ENCODE measurements at regions not wholly inside any gene's neighbourhood (a gene's known extent, or its start where the extent isn't known, plus 50 kb on each side); places are given as distances from the start of the nearest gene placed in this dataset.

DNA sequence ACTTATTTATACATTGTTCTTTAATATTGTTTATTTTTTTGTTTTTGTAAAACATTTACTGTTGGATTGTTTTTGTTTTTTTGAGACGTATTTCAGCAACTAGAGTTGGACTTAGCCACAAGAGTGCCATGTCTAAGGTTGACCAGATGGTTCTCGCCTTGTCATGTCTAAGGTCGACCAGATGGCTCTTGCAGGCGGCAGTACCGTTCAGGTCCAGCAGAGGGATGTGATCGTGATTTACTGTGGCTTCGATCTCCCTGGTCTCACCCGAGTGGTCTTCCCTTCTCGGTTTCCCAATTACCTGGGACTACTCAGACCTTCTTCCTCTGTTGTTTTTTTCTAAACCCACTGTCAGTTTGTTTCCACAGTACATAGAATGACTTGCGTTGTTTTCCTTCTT is 1438.6 kb downstream of the UQCRFS1 start:
- TF ChIP-seq CEBPB (IDR thresholded peaks at IDR 0.05): no peak
- TF ChIP-seq ZBTB7A (IDR thresholded peaks at IDR 0.05; ENCODE audit: low read depth): no peak
- no peak for TF ChIP-seq FOXM1 (IDR thresholded peaks at IDR 0.05; ENCODE audit: borderline replicate concordance, low read depth)
- no peak for TF ChIP-seq EP300 (IDR thresholded peaks at IDR 0.05; ENCODE audit: borderline replicate concordance)
- TF ChIP-seq, protein P1, sequence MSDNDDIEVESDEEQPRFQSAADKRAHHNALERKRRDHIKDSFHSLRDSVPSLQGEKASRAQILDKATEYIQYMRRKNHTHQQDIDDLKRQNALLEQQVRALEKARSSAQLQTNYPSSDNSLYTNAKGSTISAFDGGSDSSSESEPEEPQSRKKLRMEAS (IDR thresholded peaks at IDR 0.05): no peak
- no peak for TF ChIP-seq RAD21 (IDR thresholded peaks at IDR 0.05; ENCODE audit: low read depth)
- no peak for TF ChIP-seq TCF12 (IDR thresholded peaks at IDR 0.05; ENCODE audit: low read depth)
- TF ChIP-seq, protein P2, sequence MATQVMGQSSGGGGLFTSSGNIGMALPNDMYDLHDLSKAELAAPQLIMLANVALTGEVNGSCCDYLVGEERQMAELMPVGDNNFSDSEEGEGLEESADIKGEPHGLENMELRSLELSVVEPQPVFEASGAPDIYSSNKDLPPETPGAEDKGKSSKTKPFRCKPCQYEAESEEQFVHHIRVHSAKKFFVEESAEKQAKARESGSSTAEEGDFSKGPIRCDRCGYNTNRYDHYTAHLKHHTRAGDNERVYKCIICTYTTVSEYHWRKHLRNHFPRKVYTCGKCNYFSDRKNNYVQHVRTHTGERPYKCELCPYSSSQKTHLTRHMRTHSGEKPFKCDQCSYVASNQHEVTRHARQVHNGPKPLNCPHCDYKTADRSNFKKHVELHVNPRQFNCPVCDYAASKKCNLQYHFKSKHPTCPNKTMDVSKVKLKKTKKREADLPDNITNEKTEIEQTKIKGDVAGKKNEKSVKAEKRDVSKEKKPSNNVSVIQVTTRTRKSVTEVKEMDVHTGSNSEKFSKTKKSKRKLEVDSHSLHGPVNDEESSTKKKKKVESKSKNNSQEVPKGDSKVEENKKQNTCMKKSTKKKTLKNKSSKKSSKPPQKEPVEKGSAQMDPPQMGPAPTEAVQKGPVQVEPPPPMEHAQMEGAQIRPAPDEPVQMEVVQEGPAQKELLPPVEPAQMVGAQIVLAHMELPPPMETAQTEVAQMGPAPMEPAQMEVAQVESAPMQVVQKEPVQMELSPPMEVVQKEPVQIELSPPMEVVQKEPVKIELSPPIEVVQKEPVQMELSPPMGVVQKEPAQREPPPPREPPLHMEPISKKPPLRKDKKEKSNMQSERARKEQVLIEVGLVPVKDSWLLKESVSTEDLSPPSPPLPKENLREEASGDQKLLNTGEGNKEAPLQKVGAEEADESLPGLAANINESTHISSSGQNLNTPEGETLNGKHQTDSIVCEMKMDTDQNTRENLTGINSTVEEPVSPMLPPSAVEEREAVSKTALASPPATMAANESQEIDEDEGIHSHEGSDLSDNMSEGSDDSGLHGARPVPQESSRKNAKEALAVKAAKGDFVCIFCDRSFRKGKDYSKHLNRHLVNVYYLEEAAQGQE (IDR thresholded peaks at IDR 0.05; ENCODE audit: low read depth): no peak
- no peak for TF ChIP-seq TEAD4 (IDR thresholded peaks at IDR 0.05)
- no peak for TF ChIP-seq TAF1 (IDR thresholded peaks at IDR 0.05; ENCODE audit: low read depth)
- no peak for TF ChIP-seq EGR1 (IDR thresholded peaks at IDR 0.05)
- TF ChIP-seq, protein P3, sequence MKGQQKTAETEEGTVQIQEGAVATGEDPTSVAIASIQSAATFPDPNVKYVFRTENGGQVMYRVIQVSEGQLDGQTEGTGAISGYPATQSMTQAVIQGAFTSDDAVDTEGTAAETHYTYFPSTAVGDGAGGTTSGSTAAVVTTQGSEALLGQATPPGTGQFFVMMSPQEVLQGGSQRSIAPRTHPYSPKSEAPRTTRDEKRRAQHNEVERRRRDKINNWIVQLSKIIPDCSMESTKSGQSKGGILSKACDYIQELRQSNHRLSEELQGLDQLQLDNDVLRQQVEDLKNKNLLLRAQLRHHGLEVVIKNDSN (IDR thresholded peaks at IDR 0.05): no peak
- TF ChIP-seq YY1 (IDR thresholded peaks at IDR 0.05; ENCODE audit: low read depth): no peak
- TF ChIP-seq CREB1 (IDR thresholded peaks at IDR 0.05; ENCODE audit: low read depth): no peak
- no peak for TF ChIP-seq NFIC (IDR thresholded peaks at IDR 0.05)

DNA sequence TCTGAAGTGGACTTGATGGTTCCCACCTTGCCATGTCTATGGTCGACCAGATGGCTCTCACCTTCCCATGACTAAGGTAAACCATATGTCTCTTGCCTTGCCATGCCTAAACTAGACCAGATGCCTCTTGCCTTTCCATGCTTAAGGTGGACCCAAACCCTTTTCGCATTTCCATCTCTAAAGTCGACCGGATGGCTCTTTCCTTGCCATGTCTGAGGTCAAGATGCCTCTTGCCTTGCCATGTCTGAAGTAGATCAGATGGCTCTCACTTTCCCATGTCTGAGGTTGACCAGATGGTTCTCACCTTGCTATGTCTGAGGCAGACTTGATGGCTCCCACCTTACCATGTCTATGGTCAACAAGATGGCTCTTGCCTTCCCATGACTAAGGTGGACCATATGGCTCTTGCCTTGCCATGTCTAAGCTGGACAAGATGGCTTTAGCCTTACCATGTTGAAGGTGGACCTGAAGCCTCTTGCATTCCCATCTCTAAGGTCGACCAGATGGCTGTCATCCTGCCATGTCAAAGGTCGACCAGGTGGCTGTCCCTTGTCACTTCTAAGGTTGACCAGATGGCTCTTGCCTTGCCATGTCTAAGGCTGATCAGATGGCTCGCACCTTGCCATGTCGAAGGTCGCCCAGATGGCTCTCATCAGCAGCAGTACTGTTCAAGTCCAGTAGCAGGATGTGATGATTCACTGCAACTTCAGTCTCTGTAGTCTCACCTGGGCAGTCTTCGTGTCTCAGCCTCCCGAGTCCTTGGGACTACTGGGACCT is 1439.4 kb downstream of the UQCRFS1 start:
- no peak for TF ChIP-seq TEAD4 (IDR thresholded peaks at IDR 0.05)
- TF ChIP-seq CEBPB (IDR thresholded peaks at IDR 0.05): no peak
- TF ChIP-seq NFIC (IDR thresholded peaks at IDR 0.05): no peak
- no peak for TF ChIP-seq EGR1 (IDR thresholded peaks at IDR 0.05)
- TF ChIP-seq, protein P3 (IDR thresholded peaks at IDR 0.05): no peak
- no peak for TF ChIP-seq RAD21 (IDR thresholded peaks at IDR 0.05; ENCODE audit: low read depth)
- TF ChIP-seq EP300 (IDR thresholded peaks at IDR 0.05; ENCODE audit: borderline replicate concordance): no peak
- TF ChIP-seq, protein P2 (IDR thresholded peaks at IDR 0.05; ENCODE audit: low read depth): no peak
- TF ChIP-seq ZBTB7A (IDR thresholded peaks at IDR 0.05; ENCODE audit: low read depth): no peak
- no peak for TF ChIP-seq TCF12 (IDR thresholded peaks at IDR 0.05; ENCODE audit: low read depth)
- no peak for TF ChIP-seq TAF1 (IDR thresholded peaks at IDR 0.05; ENCODE audit: low read depth)

DNA sequence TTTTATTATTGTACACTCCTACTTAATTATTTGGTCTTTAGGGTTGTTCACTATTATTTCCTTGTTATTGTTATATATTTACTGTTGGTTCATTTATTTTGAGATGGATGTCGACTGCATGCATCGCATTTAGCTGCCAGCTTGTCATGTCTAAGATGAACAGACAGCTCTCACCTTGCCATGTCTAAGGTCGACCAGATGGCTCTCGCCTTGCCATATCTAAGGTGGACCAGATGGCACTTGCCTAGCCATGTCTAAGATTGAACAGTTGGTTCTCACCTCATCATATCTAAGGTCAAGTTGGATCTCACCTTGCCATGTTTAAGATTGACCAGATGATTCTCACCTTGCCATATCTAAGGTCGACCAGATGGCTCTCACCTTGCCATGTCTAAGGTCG is 1440.9 kb downstream of the UQCRFS1 start:
- TF ChIP-seq TEAD4 (IDR thresholded peaks at IDR 0.05) (no peak), FOXM1 (IDR thresholded peaks at IDR 0.05; ENCODE audit: borderline replicate concordance, low read depth) (no peak), TCF12 (IDR thresholded peaks at IDR 0.05; ENCODE audit: low read depth) (no peak), ZBTB7A (IDR thresholded peaks at IDR 0.05; ENCODE audit: low read depth) (no peak), YY1 (IDR thresholded peaks at IDR 0.05; ENCODE audit: low read depth) (no peak)
- TF ChIP-seq, protein P2 (IDR thresholded peaks at IDR 0.05; ENCODE audit: low read depth): no peak
- TF ChIP-seq, protein P3 (IDR thresholded peaks at IDR 0.05): no peak
- TF ChIP-seq, protein P1 (IDR thresholded peaks at IDR 0.05): no peak

DNA sequence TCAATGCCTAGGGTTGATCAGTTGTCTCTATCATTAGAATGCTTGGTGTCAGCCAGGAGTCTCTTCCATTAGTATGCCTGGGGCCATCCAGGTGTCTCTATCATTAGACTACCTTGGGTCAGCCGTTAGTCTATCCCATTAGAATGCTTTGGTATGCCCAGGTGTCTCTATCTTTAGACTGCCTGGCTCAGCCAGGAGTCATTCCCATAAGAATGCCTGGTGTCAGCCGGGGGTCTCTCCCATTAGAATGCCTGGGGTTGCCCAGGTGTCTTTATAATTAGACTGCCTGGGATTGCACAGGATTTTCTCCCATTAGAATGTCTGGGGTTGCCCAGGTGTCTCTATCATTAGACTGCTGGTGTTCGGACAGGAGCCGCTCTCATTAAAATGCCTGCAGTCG is 1442.9 kb downstream of the UQCRFS1 start:
- TF ChIP-seq NFIC (IDR thresholded peaks at IDR 0.05): no peak
- TF ChIP-seq CREB1 (IDR thresholded peaks at IDR 0.05; ENCODE audit: low read depth): no peak
- TF ChIP-seq TCF12 (IDR thresholded peaks at IDR 0.05; ENCODE audit: low read depth): no peak
- no peak for TF ChIP-seq FOXM1 (IDR thresholded peaks at IDR 0.05; ENCODE audit: borderline replicate concordance, low read depth)
- no peak for TF ChIP-seq ZBTB7A (IDR thresholded peaks at IDR 0.05; ENCODE audit: low read depth)
- no peak for TF ChIP-seq TEAD4 (IDR thresholded peaks at IDR 0.05)
- TF ChIP-seq, protein P2 (IDR thresholded peaks at IDR 0.05; ENCODE audit: low read depth): no peak
- TF ChIP-seq EP300 (IDR thresholded peaks at IDR 0.05; ENCODE audit: borderline replicate concordance): no peak
- TF ChIP-seq, protein P1 (IDR thresholded peaks at IDR 0.05): no peak
- TF ChIP-seq TAF1 (IDR thresholded peaks at IDR 0.05; ENCODE audit: low read depth): no peak
- no peak for TF ChIP-seq CEBPB (IDR thresholded peaks at IDR 0.05)
- no peak for TF ChIP-seq EGR1 (IDR thresholded peaks at IDR 0.05)
- TF ChIP-seq RAD21 (IDR thresholded peaks at IDR 0.05; ENCODE audit: low read depth): no peak
- no peak for TF ChIP-seq YY1 (IDR thresholded peaks at IDR 0.05; ENCODE audit: low read depth)
- TF ChIP-seq, protein P3 (IDR thresholded peaks at IDR 0.05): no peak

Data from Ishikawa (cell line).